ENCODE measurements at regions not wholly inside any gene's neighbourhood (a gene's known extent, or its start where the extent isn't known, plus 50 kb on each side); places are given as distances from the start of the nearest gene placed in this dataset.

DNA sequence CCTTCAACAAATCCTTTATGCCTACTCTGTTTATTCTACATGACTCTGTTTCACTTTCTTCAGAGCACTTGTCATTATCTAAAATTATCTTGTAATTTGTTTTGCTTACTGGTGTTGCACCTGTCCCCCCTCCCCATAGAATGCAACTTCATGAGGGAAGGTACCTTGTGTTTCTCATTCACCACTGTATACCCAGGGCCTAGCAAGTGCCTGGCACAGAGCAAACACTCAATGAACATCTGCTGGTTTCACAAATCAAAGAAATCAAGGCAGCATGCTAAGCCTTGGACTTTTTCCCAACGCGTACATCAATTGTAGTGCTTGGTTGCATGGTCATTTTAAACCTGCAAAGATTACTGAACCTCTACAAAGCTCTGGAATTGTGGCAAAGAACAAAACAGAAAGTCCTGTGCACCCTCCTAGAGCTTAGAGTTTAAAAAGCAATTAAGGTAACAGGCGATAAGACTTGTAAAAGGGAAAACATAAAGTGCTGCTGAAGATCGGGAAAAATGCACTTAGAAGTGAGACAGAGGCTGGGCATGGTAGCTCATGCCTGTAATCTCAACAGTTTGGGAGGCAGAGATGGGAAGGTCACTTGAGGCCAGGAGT lies 479.1 kb downstream of the MED13L start:
- Histone ChIP-seq H3K9ac (no peak overlapping the region), H3K4me2 (no peak overlapping the region), H3K27ac (ENCODE audit: low read depth in 2 of 2, low read length in 1 of 2) (no peak overlapping the region), H3K79me2 (ENCODE audit: insufficient read depth) (no peaks in the 10 kb centered on the region), H3K9me2 (no peaks in the 10 kb centered on the region), H3K36me3 (replicated peaks in 1 of 2; ENCODE audit: control insufficient read depth in 1 of 2, insufficient read depth in 2 of 2, low read length in 1 of 2) (no peaks in the 10 kb centered on the region), H3F3A (replicated peaks; ENCODE audit: insufficient read depth) (no peaks in the 10 kb centered on the region), H3K4me3 (ENCODE audit: low read depth in 2 of 2, low read length in 1 of 2) (no peak overlapping the region), H3K27me3 (ENCODE audit: insufficient read depth) (no peaks in the 10 kb centered on the region), H4K20me1 (ENCODE audit: insufficient read depth) (no peaks in the 10 kb centered on the region), H3K9me3 (no peaks in the 10 kb centered on the region), H2AFZ (ENCODE audit: low read depth) (no peak overlapping the region), H3K4me1 (ENCODE audit: control insufficient read depth in 1 of 2, insufficient read depth in 2 of 2, low read depth in 1 of 2, low read length in 1 of 2) (no peaks in the 10 kb centered on the region; a peak in 1 of 4 replicates)
- no peak for TF ChIP-seq RAD21 (IDR thresholded peaks at IDR 0.05; ENCODE audit: low read length)
- no peak for TF ChIP-seq RXRA (IDR thresholded peaks at IDR 0.05; ENCODE audit: borderline replicate concordance, low read depth)
- TF ChIP-seq CHD2 (IDR thresholded peaks at IDR 0.05; ENCODE audit: low read length, partially characterized antibody): no peak
- TF ChIP-seq ELF1 (IDR thresholded peaks at IDR 0.05): no peak
- TF ChIP-seq YY1 (IDR thresholded peaks at IDR 0.05; ENCODE audit: low read depth): no peak
- TF ChIP-seq, protein P1, sequence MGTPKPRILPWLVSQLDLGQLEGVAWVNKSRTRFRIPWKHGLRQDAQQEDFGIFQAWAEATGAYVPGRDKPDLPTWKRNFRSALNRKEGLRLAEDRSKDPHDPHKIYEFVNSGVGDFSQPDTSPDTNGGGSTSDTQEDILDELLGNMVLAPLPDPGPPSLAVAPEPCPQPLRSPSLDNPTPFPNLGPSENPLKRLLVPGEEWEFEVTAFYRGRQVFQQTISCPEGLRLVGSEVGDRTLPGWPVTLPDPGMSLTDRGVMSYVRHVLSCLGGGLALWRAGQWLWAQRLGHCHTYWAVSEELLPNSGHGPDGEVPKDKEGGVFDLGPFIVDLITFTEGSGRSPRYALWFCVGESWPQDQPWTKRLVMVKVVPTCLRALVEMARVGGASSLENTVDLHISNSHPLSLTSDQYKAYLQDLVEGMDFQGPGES (IDR thresholded peaks at IDR 0.05; ENCODE audit: low read depth, low read length): no peak
- TF ChIP-seq, protein P2, sequence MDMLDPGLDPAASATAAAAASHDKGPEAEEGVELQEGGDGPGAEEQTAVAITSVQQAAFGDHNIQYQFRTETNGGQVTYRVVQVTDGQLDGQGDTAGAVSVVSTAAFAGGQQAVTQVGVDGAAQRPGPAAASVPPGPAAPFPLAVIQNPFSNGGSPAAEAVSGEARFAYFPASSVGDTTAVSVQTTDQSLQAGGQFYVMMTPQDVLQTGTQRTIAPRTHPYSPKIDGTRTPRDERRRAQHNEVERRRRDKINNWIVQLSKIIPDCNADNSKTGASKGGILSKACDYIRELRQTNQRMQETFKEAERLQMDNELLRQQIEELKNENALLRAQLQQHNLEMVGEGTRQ (IDR thresholded peaks at IDR 0.05; ENCODE audit: borderline replicate concordance, low read depth, low read length): no peak
- POLR2A ChIA-PET: no interaction called here
- 60% methylated on average over 4 of the region's 4 CpGs for WGBS (ENCODE audit: low lambda C conversion rate)
- CTCF ChIA-PET: no interaction called here
- DNase-seq: no peak

DNA sequence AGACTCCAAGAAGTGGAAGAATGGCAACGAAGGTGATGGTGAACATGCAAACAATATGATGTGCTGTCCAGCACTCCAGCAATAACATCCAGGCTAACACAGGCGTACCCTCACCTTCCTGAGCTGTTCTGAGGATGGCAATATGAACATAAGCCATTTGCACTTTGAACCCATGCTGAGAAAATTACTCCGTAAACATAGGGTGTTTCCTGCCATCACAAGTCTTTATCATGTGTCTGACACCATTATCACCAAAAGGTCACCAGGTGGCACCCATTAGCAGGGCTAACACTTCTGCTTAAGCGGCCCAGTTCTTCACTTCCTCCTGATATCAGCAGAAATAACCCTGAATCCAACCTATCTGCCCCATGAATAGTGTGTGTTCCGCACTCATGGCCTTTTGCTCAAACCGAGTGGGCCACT lies 482.8 kb downstream of the MED13L start:
- H3K9me3 ChIP-seq: no peaks in the 10 kb centered on the region
- H3K4me1 ChIP-seq (ENCODE audit: control insufficient read depth in 1 of 2, insufficient read depth in 2 of 2, low read depth in 1 of 2, low read length in 1 of 2): no peaks in the 10 kb centered on the region
- no peaks in the 10 kb centered on the region for H3F3A ChIP-seq (replicated peaks; ENCODE audit: insufficient read depth)
- H3K79me2 ChIP-seq (ENCODE audit: insufficient read depth): no peaks in the 10 kb centered on the region
- WGBS (ENCODE audit: low lambda C conversion rate): 59% methylated on average over 6 of the region's 6 CpGs
- H4K20me1 ChIP-seq (ENCODE audit: insufficient read depth): no peaks in the 10 kb centered on the region
- no peak overlapping the region for H3K4me3 ChIP-seq (ENCODE audit: low read depth in 2 of 2, low read length in 1 of 2)
- H3K4me2 ChIP-seq: no peak overlapping the region
- H3K36me3 ChIP-seq (replicated peaks in 1 of 2; ENCODE audit: control insufficient read depth in 1 of 2, insufficient read depth in 2 of 2, low read length in 1 of 2): no peaks in the 10 kb centered on the region
- no peak overlapping the region for H2AFZ ChIP-seq (ENCODE audit: low read depth)
- no peak for DNase-seq
- ChIA-PET CTCF (no interaction called here), POLR2A (no interaction called here)
- no peak overlapping the region for H3K9ac ChIP-seq
- no peaks in the 10 kb centered on the region for H3K27me3 ChIP-seq (ENCODE audit: insufficient read depth)
- H3K9me2 ChIP-seq: no peaks in the 10 kb centered on the region
- no peak overlapping the region for H3K27ac ChIP-seq (ENCODE audit: low read depth in 2 of 2, low read length in 1 of 2)
- no peak for TF ChIP-seq FOXM1 (IDR thresholded peaks at IDR 0.05; ENCODE audit: low read depth)
- TF ChIP-seq MEF2A (IDR thresholded peaks at IDR 0.05; ENCODE audit: borderline replicate concordance, low read depth): no peak
- no peak for TF ChIP-seq TAF1 (IDR thresholded peaks at IDR 0.05; ENCODE audit: borderline replicate concordance, low read depth, low read length)
- TF ChIP-seq, protein P3, sequence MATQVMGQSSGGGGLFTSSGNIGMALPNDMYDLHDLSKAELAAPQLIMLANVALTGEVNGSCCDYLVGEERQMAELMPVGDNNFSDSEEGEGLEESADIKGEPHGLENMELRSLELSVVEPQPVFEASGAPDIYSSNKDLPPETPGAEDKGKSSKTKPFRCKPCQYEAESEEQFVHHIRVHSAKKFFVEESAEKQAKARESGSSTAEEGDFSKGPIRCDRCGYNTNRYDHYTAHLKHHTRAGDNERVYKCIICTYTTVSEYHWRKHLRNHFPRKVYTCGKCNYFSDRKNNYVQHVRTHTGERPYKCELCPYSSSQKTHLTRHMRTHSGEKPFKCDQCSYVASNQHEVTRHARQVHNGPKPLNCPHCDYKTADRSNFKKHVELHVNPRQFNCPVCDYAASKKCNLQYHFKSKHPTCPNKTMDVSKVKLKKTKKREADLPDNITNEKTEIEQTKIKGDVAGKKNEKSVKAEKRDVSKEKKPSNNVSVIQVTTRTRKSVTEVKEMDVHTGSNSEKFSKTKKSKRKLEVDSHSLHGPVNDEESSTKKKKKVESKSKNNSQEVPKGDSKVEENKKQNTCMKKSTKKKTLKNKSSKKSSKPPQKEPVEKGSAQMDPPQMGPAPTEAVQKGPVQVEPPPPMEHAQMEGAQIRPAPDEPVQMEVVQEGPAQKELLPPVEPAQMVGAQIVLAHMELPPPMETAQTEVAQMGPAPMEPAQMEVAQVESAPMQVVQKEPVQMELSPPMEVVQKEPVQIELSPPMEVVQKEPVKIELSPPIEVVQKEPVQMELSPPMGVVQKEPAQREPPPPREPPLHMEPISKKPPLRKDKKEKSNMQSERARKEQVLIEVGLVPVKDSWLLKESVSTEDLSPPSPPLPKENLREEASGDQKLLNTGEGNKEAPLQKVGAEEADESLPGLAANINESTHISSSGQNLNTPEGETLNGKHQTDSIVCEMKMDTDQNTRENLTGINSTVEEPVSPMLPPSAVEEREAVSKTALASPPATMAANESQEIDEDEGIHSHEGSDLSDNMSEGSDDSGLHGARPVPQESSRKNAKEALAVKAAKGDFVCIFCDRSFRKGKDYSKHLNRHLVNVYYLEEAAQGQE (IDR thresholded peaks at IDR 0.05; ENCODE audit: low read depth, low read length): no peak
- TF ChIP-seq RXRA (IDR thresholded peaks at IDR 0.05; ENCODE audit: borderline replicate concordance, low read depth): no peak
- no peak for TF ChIP-seq FOSL2 (IDR thresholded peaks at IDR 0.05; ENCODE audit: borderline replicate concordance, low read depth)
- no peak for TF ChIP-seq MXI1 (IDR thresholded peaks at IDR 0.05; ENCODE audit: low read depth, low read length)
- TF ChIP-seq RFX5 (IDR thresholded peaks at IDR 0.05; ENCODE audit: low read length): no peak
- no peak for TF ChIP-seq ELF1 (IDR thresholded peaks at IDR 0.05)
- TF ChIP-seq JUND (IDR thresholded peaks at IDR 0.05): no peak
- TF ChIP-seq, protein P2 (IDR thresholded peaks at IDR 0.05; ENCODE audit: borderline replicate concordance, low read depth, low read length): no peak
- TF ChIP-seq, protein P4, sequence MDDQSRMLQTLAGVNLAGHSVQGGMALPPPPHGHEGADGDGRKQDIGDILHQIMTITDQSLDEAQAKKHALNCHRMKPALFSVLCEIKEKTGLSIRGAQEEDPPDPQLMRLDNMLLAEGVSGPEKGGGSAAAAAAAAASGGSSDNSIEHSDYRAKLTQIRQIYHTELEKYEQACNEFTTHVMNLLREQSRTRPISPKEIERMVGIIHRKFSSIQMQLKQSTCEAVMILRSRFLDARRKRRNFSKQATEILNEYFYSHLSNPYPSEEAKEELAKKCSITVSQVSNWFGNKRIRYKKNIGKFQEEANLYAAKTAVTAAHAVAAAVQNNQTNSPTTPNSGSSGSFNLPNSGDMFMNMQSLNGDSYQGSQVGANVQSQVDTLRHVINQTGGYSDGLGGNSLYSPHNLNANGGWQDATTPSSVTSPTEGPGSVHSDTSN (IDR thresholded peaks at IDR 0.05): no peak
- no peak for TF ChIP-seq TCF12 (IDR thresholded peaks at IDR 0.05)
- no peak for TF ChIP-seq TEAD4 (IDR thresholded peaks at IDR 0.05; ENCODE audit: borderline replicate concordance, insufficient read depth)
- TF ChIP-seq SMC3 (IDR thresholded peaks at IDR 0.05; ENCODE audit: low read depth, low read length): no peak
- no peak for TF ChIP-seq GATA2 (CRISPR knock-in tag; IDR thresholded peaks at IDR 0.05)

All from SK-N-SH (cell line).